ACHN (cell line): ENCODE measurements at regions not wholly inside any gene's neighbourhood (a gene's known extent, or its start where the extent isn't known, plus 50 kb on each side); places are given as distances from the start of the nearest gene placed in this dataset.

ENCODE experiments used
- DNase-seq: peaks from one replicate; pipeline ENCODE4 v3.0.0-alpha.2; 2015
- in situ Hi-C: cut with HindIII; loops from 2 replicates; pipeline ENCODE4 v1.10.0; 2017; ENCODE audit warnings: low sequenced_read_pairs, low pct_ligation_motif_present, low pct_unique_long_range_greater_than_20kb

GRCh38 chr17:65477600-65477999 lies 83.8 kb downstream of the AXIN2 start:
- in situ Hi-C loops: no loop called here
- DNase-seq: no peak

- no peak for DNase-seq
- in situ Hi-C loops: no loop called here
These were observed 86.8 kb downstream of the AXIN2 start for GRCh38 chr17:65474660-65475059.

GRCh38 chr17:65473985-65474384 lies 87.5 kb downstream of the AXIN2 start:
- no peak for DNase-seq
- in situ Hi-C loops: no loop called here

GRCh38 chr17:65473363-65473762 lies 88.1 kb downstream of the AXIN2 start:
- in situ Hi-C loops: no loop called here
- DNase-seq: no peak

GRCh38 chr17:65472666-65473309 lies 88.7 kb downstream of the AXIN2 start:
- in situ Hi-C loops: no loop called here
- no peak for DNase-seq

- DNase-seq: no peak
- in situ Hi-C loops: no loop called here
These were observed 90.7 kb downstream of the AXIN2 start for GRCh38 chr17:65470783-65471182.

- in situ Hi-C loops: no loop called here
These were observed 93.1 kb downstream of the AXIN2 start for GRCh38 chr17:65468321-65468720.

GRCh38 chr17:65467156-65467555 lies 94.3 kb downstream of the AXIN2 start:
- in situ Hi-C loops: no loop called here
- DNase-seq: no peak

More at GRCh38 chr17:65468321-65468720, 93.1 kb downstream of the AXIN2 start:
- DNase-seq: no peak

- DNase-seq: no peak
- in situ Hi-C loops: no loop called here
These were observed 94.9 kb downstream of the AXIN2 start for GRCh38 chr17:65466547-65466946.

GRCh38 chr17:65463242-65463641 lies 98.2 kb downstream of the AXIN2 start:
- in situ Hi-C loops: no loop called here
- no peak for DNase-seq

- DNase-seq: no peak
- in situ Hi-C loops: no loop called here
These were observed 101.6 kb downstream of the AXIN2 start for GRCh38 chr17:65459677-65460347.

- in situ Hi-C loops: no loop called here
- no peak for DNase-seq
These were observed 103.7 kb downstream of the AXIN2 start for GRCh38 chr17:65457635-65458257.

GRCh38 chr17:65457183-65457582 lies 104.3 kb downstream of the AXIN2 start:
- no peak for DNase-seq
- in situ Hi-C loops: no loop called here

- in situ Hi-C loops: no loop called here
- no peak for DNase-seq
These were observed 104.9 kb downstream of the AXIN2 start for GRCh38 chr17:65456368-65457151.

GRCh38 chr17:65455972-65456343 lies 105.5 kb downstream of the AXIN2 start:
- no peak for DNase-seq
- in situ Hi-C loops: no loop called here

- DNase-seq: no peak
- in situ Hi-C loops: no loop called here
These were observed 106.1 kb downstream of the AXIN2 start for GRCh38 chr17:65455154-65455971.

GRCh38 chr17:65453204-65453931 lies 108.1 kb downstream of the AXIN2 start:
- in situ Hi-C loops: no loop called here
- DNase-seq: no peak

- no peak for DNase-seq
- in situ Hi-C loops: no loop called here
These were observed 112.0 kb downstream of the AXIN2 start for GRCh38 chr17:65449495-65449894.
